ENCODE measurements at regions not wholly inside any gene's neighbourhood (a gene's known extent, or its start where the extent isn't known, plus 50 kb on each side); places are given as distances from the start of the nearest gene placed in this dataset.

- no peak for DNase-seq (ENCODE audit: low read depth)
These were observed 80.2 kb downstream of the C6orf118 start for GRCh38 chr6:165229216-165229615.

- DNase-seq (ENCODE audit: low read depth) = peak; percentile 44
These were observed 81.6 kb downstream of the C6orf118 start for GRCh38 chr6:165227644-165228329.

- no peak for DNase-seq (ENCODE audit: low read depth)
These were observed 85.7 kb downstream of the C6orf118 start for GRCh38 chr6:165223736-165224135.

GRCh38 chr6:165223101-165223500 is 86.3 kb downstream of the C6orf118 start:
- DNase-seq (ENCODE audit: low read depth) = no peak

GRCh38 chr6:165222315-165223025 is 86.9 kb downstream of the C6orf118 start:
- DNase-seq (ENCODE audit: low read depth) = no peak

GRCh38 chr6:165220045-165220444 is 89.4 kb downstream of the C6orf118 start:
- no peak for DNase-seq (ENCODE audit: low read depth)

- no peak for DNase-seq (ENCODE audit: low read depth)
These were observed 89.8 kb downstream of the C6orf118 start for GRCh38 chr6:165219629-165220028.

- no peak for DNase-seq (ENCODE audit: low read depth)
These were observed 90.6 kb downstream of the C6orf118 start for GRCh38 chr6:165218829-165219228.

GRCh38 chr6:165206798-165207197 is 102.6 kb downstream of the C6orf118 start:
- DNase-seq (ENCODE audit: low read depth) = no peak

- DNase-seq (ENCODE audit: low read depth) = no peak
These were observed 103.8 kb downstream of the C6orf118 start for GRCh38 chr6:165205632-165206031.

GRCh38 chr6:165204807-165205545 is 104.4 kb downstream of the C6orf118 start:
- DNase-seq (ENCODE audit: low read depth) = no peak

- no peak for DNase-seq (ENCODE audit: low read depth)
These were observed 109.2 kb downstream of the C6orf118 start for GRCh38 chr6:165200178-165200577.

GRCh38 chr6:165191461-165191860 is 117.9 kb downstream of the C6orf118 start:
- DNase-seq (ENCODE audit: low read depth) = no peak

GRCh38 chr6:165186441-165187205 is 122.8 kb downstream of the C6orf118 start:
- DNase-seq (ENCODE audit: low read depth) = no peak

- DNase-seq (ENCODE audit: low read depth) = no peak
These were observed 123.4 kb downstream of the C6orf118 start for GRCh38 chr6:165186041-165186440.

GRCh38 chr6:165184192-165184979 is 125.0 kb downstream of the C6orf118 start:
- no peak for DNase-seq (ENCODE audit: low read depth)

GRCh38 chr6:165183496-165184140 is 125.8 kb downstream of the C6orf118 start:
- no peak for DNase-seq (ENCODE audit: low read depth)

GRCh38 chr6:165183071-165183470 is 126.3 kb downstream of the C6orf118 start:
- no peak for DNase-seq (ENCODE audit: low read depth)

- peak; percentile 10 for DNase-seq (ENCODE audit: low read depth)
These were observed 127.4 kb downstream of the C6orf118 start for GRCh38 chr6:165181951-165182414.

- no peak for DNase-seq (ENCODE audit: low read depth)
These were observed 131.3 kb downstream of the C6orf118 start for GRCh38 chr6:165178056-165178455.

GRCh38 chr6:165173484-165173883 is 135.9 kb downstream of the C6orf118 start:
- no peak for DNase-seq (ENCODE audit: low read depth)
